GM19239 (cell line): ENCODE measurements at regions not wholly inside any gene's neighbourhood (a gene's known extent, or its start where the extent isn't known, plus 50 kb on each side); places are given as distances from the start of the nearest gene placed in this dataset.
A peak's percentile ranks its signal among the peaks of the same experiment; 100 is the strongest.
"Not testable (repeated sequence)": the region's sequence is repeated elsewhere in the genome, so short reads cannot be mapped to it uniquely, and the experiment has no call there.

Source experiments
- DNase-seq: peaks from one replicate; pipeline ENCODE4 v3.0.0; 2011; ENCODE audit warnings: low spot score; ENCODE audit not compliant: insufficient read length
- FAIRE-seq: peaks from 2 replicates; lab custom pipeline; 2011; peaks lifted over from hg19 to GRCh38; lab: Jason Lieb, UNC

- FAIRE-seq: no peak
- DNase-seq: no peak
Measured at GRCh38 chr7:7018290-7018689, 164.1 kb upstream of the C1GALT1 start.

DNA sequence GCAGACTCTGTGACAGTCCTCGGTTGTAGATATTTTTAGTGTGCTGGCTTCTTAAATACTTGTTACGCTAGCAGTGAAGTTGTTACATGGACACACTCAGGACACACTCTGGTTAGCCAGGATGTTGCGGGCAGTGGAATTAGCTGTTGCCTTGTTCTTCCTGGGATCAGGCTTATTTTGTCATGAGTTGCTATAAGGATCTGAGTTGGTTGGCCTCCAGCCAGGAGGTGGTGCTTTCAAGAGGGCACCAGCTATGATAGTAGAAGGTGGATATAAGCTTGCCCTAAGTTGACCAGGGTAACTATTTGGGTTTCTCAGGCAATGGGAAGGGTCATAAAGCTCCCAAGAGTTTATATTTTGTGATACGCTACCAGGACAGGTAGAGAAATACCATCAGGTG is 150.1 kb upstream of the C1GALT1 start:
- FAIRE-seq (no peak), DNase-seq (no peak)

- DNase-seq: no peak
Measured at GRCh38 chr7:7035851-7036250, 146.5 kb upstream of the C1GALT1 start.

DNA sequence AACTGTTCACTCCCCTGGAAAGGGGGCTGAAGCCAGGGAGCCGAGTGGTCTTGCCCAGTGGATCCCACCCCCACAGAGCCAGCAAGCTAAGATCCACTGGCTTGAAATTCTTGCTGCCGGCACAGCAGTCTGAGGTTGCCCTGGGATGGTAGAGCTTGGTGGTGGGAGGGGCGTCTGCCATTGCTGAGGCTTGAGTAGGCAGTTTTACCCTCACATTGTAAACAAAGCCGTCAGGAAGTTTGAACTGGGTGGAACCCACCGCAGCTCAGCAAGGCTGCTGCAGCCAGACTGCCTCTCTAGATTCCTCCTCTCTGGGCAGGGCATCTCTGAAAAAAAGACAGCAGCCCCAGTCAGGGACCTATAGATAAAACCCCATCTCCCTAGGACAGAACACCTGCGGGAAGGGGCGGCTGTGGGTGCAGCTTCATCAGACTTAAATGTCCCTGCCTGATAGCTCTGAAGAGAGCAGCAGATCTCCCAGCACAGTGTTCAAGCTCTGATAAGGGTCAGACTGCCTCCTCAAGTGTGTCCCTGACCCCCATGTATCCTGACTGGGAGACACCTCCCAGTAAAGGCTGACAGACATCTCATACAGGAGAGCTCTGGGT is 140.0 kb upstream of the C1GALT1 start:
- not testable (repeated sequence) for DNase-seq, FAIRE-seq

More at GRCh38 chr7:7035851-7036250, 146.5 kb upstream of the C1GALT1 start:
- no peak for FAIRE-seq

- DNase-seq: no peak
- FAIRE-seq: no peak
Measured at GRCh38 chr7:7044806-7045205, 137.5 kb upstream of the C1GALT1 start.

- DNase-seq (no peak), FAIRE-seq (no peak)
Measured at GRCh38 chr7:7048213-7048612, 134.1 kb upstream of the C1GALT1 start.

GRCh38 chr7:7051206-7051877 is 131.0 kb upstream of the C1GALT1 start:
- FAIRE-seq (peak; percentile 11), DNase-seq (peak; percentile 6)

DNA sequence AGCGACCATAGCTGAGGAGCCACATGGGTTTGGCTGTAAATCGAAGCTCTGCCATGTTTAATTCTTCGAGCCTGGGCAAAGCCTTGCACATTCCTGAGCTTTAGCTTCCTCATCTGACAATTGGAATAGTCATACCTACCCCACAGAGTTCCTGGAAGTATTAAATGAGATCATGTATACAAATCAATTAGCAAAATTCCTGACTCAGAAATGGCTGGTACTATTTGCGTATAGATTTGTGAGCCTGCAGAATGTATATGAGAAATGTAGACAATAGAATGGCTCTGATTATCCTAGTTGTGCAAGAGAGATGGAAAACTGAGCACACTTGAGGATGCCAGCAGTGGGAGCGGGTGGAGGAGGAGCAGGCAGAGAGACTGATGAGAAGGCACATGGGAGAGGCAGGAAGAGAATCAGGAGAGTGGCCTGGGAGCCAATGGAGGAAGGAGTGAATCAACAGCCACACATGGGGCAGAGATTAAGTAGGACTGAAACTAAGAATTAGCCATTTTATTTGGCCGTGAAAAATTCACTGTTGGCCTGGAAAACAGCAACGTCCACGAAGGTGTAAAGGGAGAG is 128.0 kb upstream of the C1GALT1 start:
- DNase-seq (no peak), FAIRE-seq (no peak)

GRCh38 chr7:7060828-7061599 is 121.3 kb upstream of the C1GALT1 start:
- FAIRE-seq (no peak), DNase-seq (no peak)

- FAIRE-seq: no peak
- DNase-seq: no peak
Measured at GRCh38 chr7:7077945-7078344, 104.4 kb upstream of the C1GALT1 start.

DNA sequence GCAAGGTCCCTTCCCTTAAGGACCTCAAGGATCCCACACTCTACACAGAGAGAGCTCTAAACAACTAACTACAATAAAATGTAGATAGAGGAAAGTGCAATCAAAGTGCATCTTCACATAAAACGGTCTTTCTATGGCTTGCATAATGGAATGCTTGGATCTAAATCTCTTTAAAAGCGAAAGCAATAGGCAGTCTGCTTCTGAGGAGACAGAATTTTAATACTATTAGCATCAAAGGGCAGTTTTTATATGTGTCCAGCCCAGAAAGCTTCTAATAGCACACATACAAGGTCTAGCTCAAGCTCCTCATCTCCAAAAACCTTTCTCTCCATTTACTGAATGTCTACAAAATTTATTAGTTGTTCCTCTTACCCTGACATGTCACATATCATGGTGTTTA is 101.5 kb upstream of the C1GALT1 start:
- DNase-seq (no peak), FAIRE-seq (no peak)

- FAIRE-seq (no peak), DNase-seq (no peak)
Measured at GRCh38 chr7:7090460-7090859, 91.9 kb upstream of the C1GALT1 start.

DNA sequence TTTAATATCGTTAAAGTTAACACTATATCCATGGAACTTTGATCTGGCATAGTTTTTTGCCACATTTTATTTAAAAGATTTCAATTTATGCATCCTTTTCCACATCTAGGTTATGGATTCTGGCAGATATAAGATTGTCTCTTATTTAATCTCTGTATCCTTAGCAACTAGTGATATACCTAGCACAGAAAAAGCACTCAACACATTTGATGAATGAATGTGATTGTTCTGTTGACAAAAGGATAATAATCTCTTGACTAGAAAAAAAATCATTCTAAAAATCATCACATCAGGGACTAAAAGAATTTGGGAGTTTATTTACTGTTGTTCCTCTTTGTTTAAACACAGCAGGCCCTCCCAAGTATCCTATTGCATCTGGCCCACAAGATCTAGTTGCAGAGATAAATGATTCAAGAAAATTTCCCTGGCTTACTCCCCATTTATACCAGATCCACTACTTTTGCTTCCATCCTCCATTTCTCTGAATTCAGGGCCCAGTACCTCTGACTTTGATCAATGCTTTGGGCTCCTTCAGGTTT is 84.0 kb upstream of the C1GALT1 start:
- no peak for DNase-seq
- FAIRE-seq: peak; percentile 11

DNA sequence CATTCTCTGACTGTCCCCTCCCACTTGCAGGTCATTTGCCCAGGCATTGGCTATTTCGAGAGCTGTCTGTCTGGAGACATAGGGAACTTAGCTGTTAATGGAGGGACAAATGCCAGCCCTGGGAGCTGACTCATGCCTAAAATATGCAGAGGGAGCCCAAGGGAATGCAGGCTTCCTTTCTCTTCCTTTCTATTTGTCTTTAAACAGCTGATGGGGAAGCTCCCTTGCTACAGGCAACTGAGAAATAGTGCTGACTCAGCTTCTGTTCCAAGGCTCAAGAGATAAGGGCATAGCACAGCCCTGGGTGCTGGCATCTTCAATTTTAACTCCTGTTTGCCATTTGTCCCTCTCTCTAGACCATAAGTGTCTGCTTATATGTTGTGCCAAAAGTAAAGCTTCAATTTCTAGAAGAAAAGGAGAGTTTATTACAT is 82.7 kb upstream of the C1GALT1 start:
- DNase-seq (no peak), FAIRE-seq (no peak)

DNA sequence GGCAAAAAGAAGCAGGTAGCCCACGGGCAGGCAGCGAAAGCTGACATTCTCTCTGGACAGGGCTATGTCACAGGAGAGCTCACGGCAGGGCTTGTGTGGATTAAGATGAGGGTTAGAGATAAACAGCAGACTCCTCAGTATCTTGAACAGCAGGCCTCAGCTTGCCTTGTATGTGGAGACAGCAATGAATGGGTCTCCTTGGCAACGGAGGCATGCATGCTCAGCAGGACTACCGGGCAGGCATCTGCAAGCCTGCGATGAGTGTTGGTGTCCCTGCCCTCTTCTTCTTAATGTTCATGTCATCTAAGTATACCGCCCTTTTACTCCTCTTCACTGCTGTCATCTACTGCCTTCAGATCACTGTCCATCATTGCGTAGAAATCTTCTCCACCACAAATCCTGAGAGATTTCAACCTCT is 81.9 kb upstream of the C1GALT1 start:
- DNase-seq: no peak

GRCh38 chr7:7102906-7103305 is 79.4 kb upstream of the C1GALT1 start:
- no peak for DNase-seq
- no peak for FAIRE-seq

More for the DNA sequence above, 81.9 kb upstream of the C1GALT1 start:
- FAIRE-seq: no peak

- FAIRE-seq (peak; percentile 87), DNase-seq (peak; percentile 18)
Measured at GRCh38 chr7:7103343-7104313, 78.7 kb upstream of the C1GALT1 start.

DNA sequence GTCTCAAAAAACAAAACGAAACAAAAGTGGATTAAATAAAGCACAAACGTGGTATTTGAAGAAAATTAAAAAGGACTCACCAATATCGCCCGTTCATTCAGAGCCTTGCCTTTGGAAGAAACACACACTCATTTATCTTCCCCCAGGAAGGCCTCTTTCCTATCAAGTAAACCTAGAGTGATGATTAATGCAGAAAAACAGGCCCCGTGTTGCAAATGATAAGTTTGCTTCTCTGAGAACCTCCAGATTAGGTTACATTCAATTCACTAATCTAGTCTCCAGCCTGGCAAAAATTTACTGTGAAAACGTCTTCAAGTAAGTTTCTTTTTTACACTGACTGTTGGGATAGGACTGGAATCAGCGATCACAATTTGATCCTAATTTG is 78.0 kb upstream of the C1GALT1 start:
- FAIRE-seq (no peak), DNase-seq (no peak)

DNA sequence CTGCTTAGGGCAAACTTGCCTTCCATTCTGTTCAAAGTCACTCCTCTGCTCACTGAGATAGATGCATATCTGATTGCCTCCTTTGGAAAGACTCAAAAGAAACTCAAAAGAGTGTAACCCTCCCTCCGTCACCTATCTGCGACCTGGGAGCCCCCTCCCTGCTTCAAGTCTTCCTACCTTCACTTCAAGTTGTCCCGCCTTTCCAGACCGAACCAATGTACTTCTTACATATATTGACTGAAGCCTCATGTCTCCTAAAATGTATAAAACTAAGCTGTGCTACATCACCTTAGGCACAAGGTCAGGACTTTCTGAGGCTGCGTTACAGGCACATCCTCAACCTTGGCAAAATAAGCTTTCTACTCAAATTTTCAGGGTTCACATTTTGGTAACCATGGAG is 77.4 kb upstream of the C1GALT1 start:
- FAIRE-seq (no peak), DNase-seq (no peak)
